ENCODE measurements at regions not wholly inside any gene's neighbourhood (a gene's known extent, or its start where the extent isn't known, plus 50 kb on each side); places are given as distances from the start of the nearest gene placed in this dataset.

GRCh38 chr18:56235481-56236013 is 402.8 kb downstream of the TXNL1 start:
- no peaks in the 10 kb centered on the region for H3K9me1 ChIP-seq (ENCODE audit: control insufficient read depth, insufficient read depth, low read length)
- no peak overlapping the region for H2AFZ ChIP-seq (ENCODE audit: low read depth, low read length)
- ATAC-seq (no peak), FAIRE-seq (no peak), DNase-seq (ENCODE audit: extremely low read depth in 1 of 4, low spot score in 3 of 4) (no peak)
- no peaks in the 10 kb centered on the region for H3K79me2 ChIP-seq (ENCODE audit: control insufficient read depth, insufficient read depth, low read length)
- no peak overlapping the region for H3K9ac ChIP-seq (ENCODE audit: insufficient read depth in 1 of 2, low read depth in 2 of 2, low read length in 2 of 2)
- H3K27ac ChIP-seq (ENCODE audit: extremely low read depth, low read depth, low read length) = no peak overlapping the region
- H4K20me1 ChIP-seq (replicated peaks; ENCODE audit: control insufficient read depth, insufficient read depth, low read length) = no peaks in the 10 kb centered on the region
- H3K27me3 ChIP-seq (ENCODE audit: control insufficient read depth in 2 of 2, insufficient read depth in 2 of 2, low read length in 2 of 2) = no peaks in the 10 kb centered on the region
- no peaks in the 10 kb centered on the region for H3K4me1 ChIP-seq (replicated peaks in 1 of 2; ENCODE audit: control insufficient read depth in 2 of 2, insufficient read depth in 2 of 2, low read length in 2 of 2)
- ChIA-PET POLR2A (no interaction called here), CTCF (ENCODE audit: low intra/inter-chr PET ratio) (no interaction called here)
- no TSS peak for BruUV-seq (replicated peaks)
- in situ Hi-C loops (cut with MboI) (no loop called here), intact Hi-C loops (cut with micrococcal nuclease) (no loop called here)
- no peak overlapping the region for H3K4me2 ChIP-seq (ENCODE audit: insufficient read depth, low read length)
- H3K36me3 ChIP-seq (ENCODE audit: control insufficient read depth, insufficient read depth, low read length) = no peaks in the 10 kb centered on the region
- WGBS (ENCODE audit: insufficient coverage, low coverage, missing lambda C conversion rate) = 3% methylated on average over 8 of the region's 8 CpGs
- H3K9me3 ChIP-seq (replicated peaks; ENCODE audit: control insufficient read depth, insufficient read depth, low read depth, low read length) = no peaks in the 10 kb centered on the region
- H3K4me3 ChIP-seq = no peak overlapping the region
- no peak for TF ChIP-seq PRDM10 (IDR thresholded peaks at IDR 0.05; ENCODE audit: partially characterized antibody)
- TF ChIP-seq ZNF609 (CRISPR knock-in tag; IDR thresholded peaks at IDR 0.05; ENCODE audit: borderline replicate concordance) = no peak
- no peak for TF ChIP-seq ID3 (CRISPR knock-in tag; IDR thresholded peaks at IDR 0.05)
- no peak for TF ChIP-seq ID3 (tag; IDR thresholded peaks at IDR 0.05)
- no peak for TF ChIP-seq PTRF (tag; IDR thresholded peaks at IDR 0.05)
- TF ChIP-seq PURB (CRISPR knock-in tag; IDR thresholded peaks at IDR 0.05; ENCODE audit: low read depth) = no peak
- TF ChIP-seq ZNF184 (CRISPR knock-in tag; IDR thresholded peaks at IDR 0.05) = no peak
- TF ChIP-seq MTA1 (IDR thresholded peaks at IDR 0.05; ENCODE audit: borderline replicate concordance) = no peak
